Caco-2 (cell line): ENCODE measurements at regions not wholly inside any gene's neighbourhood (a gene's known extent, or its start where the extent isn't known, plus 50 kb on each side); places are given as distances from the start of the nearest gene placed in this dataset.

Source experiments
- BruUV-seq: library from RNA; stranded (reverse); fragments of 400-500 nt; replicated peaks from 2 replicates; lab custom pipeline; 2021; lab: Mats Ljungman, UMichigan
- CTCF ChIA-PET: fragments of 300-600 bp; sonication (Branson Sonifier 250); formaldehyde crosslinking; loops from one replicate; lab custom pipeline; 2022; ENCODE audit warnings: antibody characterized with exemption; lab: Charles Lee
- POLR2A ChIA-PET: fragments of 300-600 bp; sonication (Branson Sonifier 250); formaldehyde crosslinking; loops from one replicate; lab custom pipeline; 2022; ENCODE audit warnings: antibody characterized with exemption; lab: Charles Lee
- DNase-seq, 2 experiments: peaks; one replicate each; pipeline versions ENCODE4 v3.0.0 to v3.0.0-alpha.2; 2020 to 2022
- H3K27me3 ChIP-seq: replicated peaks from 2 replicates; pipeline ENCODE4 v1.6.0; 2011; ENCODE audit warnings: low read length; ENCODE audit not compliant: control insufficient read depth, insufficient read depth
- H3K36me3 ChIP-seq: 2 replicates; pipeline ENCODE4 v1.5.1; 2011; ENCODE audit warnings: low read length; ENCODE audit not compliant: control insufficient read depth, insufficient read depth
- H3K4me1 ChIP-seq: fragments of 250-450 bp; sonication (Bioruptor Pico); 2 replicates; pipeline ENCODE4 v1.5.1; 2020; ENCODE audit warnings: mild to moderate bottlenecking
- H3K4me3 ChIP-seq: 2 replicates; pipeline ENCODE4 v1.5.1; 2011; ENCODE audit warnings: low read depth, mild to moderate bottlenecking, control low read depth, low read length
- H3K9me3 ChIP-seq: fragments of 250-450 bp; sonication (Bioruptor Pico); 2 replicates; pipeline ENCODE4 v1.5.1; 2020; ENCODE audit warnings: mild to moderate bottlenecking, moderate library complexity
- H3K27ac Mint-ChIP-seq: one replicate; pipeline ENCODE4 v1.8.0; 2022; ENCODE audit warnings: mixed read lengths; ENCODE audit not compliant: unreplicated experiment
- H3K27me3 Mint-ChIP-seq: one replicate; pipeline ENCODE4 v1.8.0; 2022; ENCODE audit warnings: mixed read lengths; ENCODE audit not compliant: insufficient read depth, unreplicated experiment
- H3K36me3 Mint-ChIP-seq: one replicate; pipeline ENCODE4 v1.8.0; 2022; ENCODE audit warnings: mild to moderate bottlenecking, mixed read lengths; ENCODE audit not compliant: insufficient read depth, unreplicated experiment
- H3K4me1 Mint-ChIP-seq: one replicate; pipeline ENCODE4 v1.8.0; 2022; ENCODE audit warnings: low read depth, mixed read lengths; ENCODE audit not compliant: unreplicated experiment
- H3K4me3 Mint-ChIP-seq: one replicate; pipeline ENCODE4 v1.8.0; 2022; ENCODE audit warnings: mild to moderate bottlenecking, moderate library complexity, mixed read lengths; ENCODE audit not compliant: unreplicated experiment
- H3K9me3 Mint-ChIP-seq: one replicate; pipeline ENCODE4 v1.8.0; 2022; ENCODE audit warnings: mixed read lengths; ENCODE audit not compliant: unreplicated experiment
- CTCF ChIP-seq, 2 experiments: fragments of 200-600 bp in 1 of 2; IDR thresholded peaks; 1 replicate in 1 of 2; 2 replicates in 1 of 2; pipeline versions ENCODE4 v1.5.1 to v1.8.0; 2011 to 2022; ENCODE audit warnings: antibody characterized with exemption in 1 of 2, control low read depth in 1 of 2, inconsistent platforms in 1 of 2, low read depth in 1 of 2, low read length in 1 of 2, mild to moderate bottlenecking in 1 of 2, moderate library complexity in 1 of 2; ENCODE audit not compliant: insufficient read depth in 1 of 2, severe bottlenecking in 1 of 2, unreplicated experiment in 1 of 2
- intact Hi-C: fragments of 100-400 bp; cut with micrococcal nuclease; formaldehyde crosslinking; loops from one replicate; pipeline ENCODE4 v1.10.0; 2022; ENCODE audit not compliant: unreplicated experiment

- no peak for DNase-seq
- Histone ChIP-seq H3K27me3 (no peaks in the 10 kb centered on the region), H3K4me3 (no peak overlapping the region), H3K36me3 (no peaks in the 10 kb centered on the region), H3K9me3 (no peaks in the 10 kb centered on the region), H3K4me1 (no peaks in the 10 kb centered on the region)
- Mint-ChIP-seq H3K4me1 (no peaks in the 10 kb centered on the region), H3K36me3 (no peaks in the 10 kb centered on the region), H3K27me3 (no peaks in the 10 kb centered on the region), H3K27ac (no peak overlapping the region), H3K9me3 (no peaks in the 10 kb centered on the region), H3K4me3 (no peak overlapping the region)
- ChIA-PET POLR2A (no interaction called here), CTCF (interaction anchor here (1.1 kb wide), 1 partner anchor 18 kb away, joined by 3 read pairs; no protein-coding TSS in a partner anchor)
- intact Hi-C loops, result no loop called here
- TF ChIP-seq CTCF (IDR thresholded peaks at IDR 0.05; ENCODE audit: insufficient read depth in 1 of 2, low read depth in 1 of 2, low read length in 1 of 2, severe bottlenecking in 1 of 2, unreplicated experiment in 1 of 2), result no peak
- no TSS peak for BruUV-seq
Measured at GRCh38 chr4:137267024-137267423, 265.3 kb downstream of the PCDH18 start.

GRCh38 chr4:137266511-137266910 is 265.8 kb downstream of the PCDH18 start:
- ChIA-PET POLR2A (no interaction called here), CTCF (interaction anchor here (1.1 kb wide), 1 partner anchor 19 kb away, joined by 3 read pairs; no protein-coding TSS in a partner anchor)
- TF ChIP-seq CTCF (IDR thresholded peaks at IDR 0.05; ENCODE audit: insufficient read depth in 1 of 2, low read depth in 1 of 2, low read length in 1 of 2, severe bottlenecking in 1 of 2, unreplicated experiment in 1 of 2), result no peak
- Histone ChIP-seq H3K4me3 (no peak overlapping the region), H3K4me1 (no peaks in the 10 kb centered on the region), H3K27me3 (no peaks in the 10 kb centered on the region), H3K9me3 (no peaks in the 10 kb centered on the region), H3K36me3 (no peaks in the 10 kb centered on the region)
- H3K4me3 Mint-ChIP-seq, result no peak overlapping the region
- H3K27me3 Mint-ChIP-seq, result no peaks in the 10 kb centered on the region
- no peak overlapping the region for H3K27ac Mint-ChIP-seq
- BruUV-seq, result no TSS peak
- intact Hi-C loops, result no loop called here
- no peaks in the 10 kb centered on the region for H3K36me3 Mint-ChIP-seq
- H3K4me1 Mint-ChIP-seq, result no peaks in the 10 kb centered on the region
- DNase-seq, result no peak
- no peaks in the 10 kb centered on the region for H3K9me3 Mint-ChIP-seq

- Histone ChIP-seq H3K4me1 (no peaks in the 10 kb centered on the region), H3K4me3 (no peak overlapping the region), H3K27me3 (no peaks in the 10 kb centered on the region), H3K9me3 (no peaks in the 10 kb centered on the region), H3K36me3 (no peaks in the 10 kb centered on the region)
- ChIA-PET POLR2A (no interaction called here), CTCF (no interaction called here)
- no peaks in the 10 kb centered on the region for H3K9me3 Mint-ChIP-seq
- H3K4me1 Mint-ChIP-seq, result no peaks in the 10 kb centered on the region
- DNase-seq, result no peak
- intact Hi-C loops, result no loop called here
- H3K4me3 Mint-ChIP-seq, result no peak overlapping the region
- H3K27me3 Mint-ChIP-seq, result no peaks in the 10 kb centered on the region
- TF ChIP-seq CTCF (IDR thresholded peaks at IDR 0.05; ENCODE audit: insufficient read depth in 1 of 2, low read depth in 1 of 2, low read length in 1 of 2, severe bottlenecking in 1 of 2, unreplicated experiment in 1 of 2), result no peak
- H3K36me3 Mint-ChIP-seq, result no peaks in the 10 kb centered on the region
- no TSS peak for BruUV-seq
- H3K27ac Mint-ChIP-seq, result no peak overlapping the region
Measured at GRCh38 chr4:137263206-137263605, 269.1 kb downstream of the PCDH18 start.
